ENCODE measurements at regions not wholly inside any gene's neighbourhood (a gene's known extent, or its start where the extent isn't known, plus 50 kb on each side); places are given as distances from the start of the nearest gene placed in this dataset.

DNA sequence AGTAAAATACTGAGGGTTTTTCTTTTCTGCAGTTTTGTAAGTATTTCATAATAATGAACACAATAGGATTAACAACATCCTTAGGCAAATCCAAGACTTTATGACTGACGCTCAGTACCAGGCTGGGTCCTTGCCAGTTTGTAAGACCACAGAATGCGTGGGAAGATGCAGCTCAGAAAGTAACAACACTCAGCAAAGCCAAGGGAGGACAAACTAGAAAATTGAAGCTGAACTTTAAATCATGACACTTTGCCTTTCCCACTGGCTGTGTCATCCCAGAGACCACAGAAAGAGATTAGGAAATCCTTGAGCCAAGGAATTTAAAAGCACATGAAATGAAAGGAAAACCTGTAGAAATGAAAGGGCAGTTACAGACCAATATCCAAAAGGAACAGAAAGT, 426.3 kb upstream of the CHRM3 start:
- DNase-seq = no peak

DNA sequence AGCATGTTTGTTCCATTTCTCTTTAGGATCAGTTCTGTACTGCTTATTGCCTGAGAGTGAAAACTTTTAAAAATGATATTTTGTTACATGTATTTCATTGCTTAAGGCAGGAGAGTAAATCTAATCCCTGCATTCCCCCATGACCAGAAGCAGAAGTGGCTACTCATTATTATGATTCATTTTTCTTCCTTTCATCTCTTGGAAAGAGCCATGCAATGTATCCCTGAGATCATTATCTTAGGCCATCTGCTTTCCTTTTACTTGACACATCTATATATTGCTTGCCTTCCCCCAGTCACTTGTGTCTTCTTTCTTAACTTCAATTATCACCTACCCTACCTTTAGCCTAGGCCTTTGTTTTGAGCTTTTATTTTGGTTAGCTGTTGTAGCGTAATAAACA, 430.4 kb upstream of the CHRM3 start:
- no peak for TF ChIP-seq EZH2 (IDR thresholded peaks at IDR 0.05; ENCODE audit: low read depth)
- TF ChIP-seq, protein P1, sequence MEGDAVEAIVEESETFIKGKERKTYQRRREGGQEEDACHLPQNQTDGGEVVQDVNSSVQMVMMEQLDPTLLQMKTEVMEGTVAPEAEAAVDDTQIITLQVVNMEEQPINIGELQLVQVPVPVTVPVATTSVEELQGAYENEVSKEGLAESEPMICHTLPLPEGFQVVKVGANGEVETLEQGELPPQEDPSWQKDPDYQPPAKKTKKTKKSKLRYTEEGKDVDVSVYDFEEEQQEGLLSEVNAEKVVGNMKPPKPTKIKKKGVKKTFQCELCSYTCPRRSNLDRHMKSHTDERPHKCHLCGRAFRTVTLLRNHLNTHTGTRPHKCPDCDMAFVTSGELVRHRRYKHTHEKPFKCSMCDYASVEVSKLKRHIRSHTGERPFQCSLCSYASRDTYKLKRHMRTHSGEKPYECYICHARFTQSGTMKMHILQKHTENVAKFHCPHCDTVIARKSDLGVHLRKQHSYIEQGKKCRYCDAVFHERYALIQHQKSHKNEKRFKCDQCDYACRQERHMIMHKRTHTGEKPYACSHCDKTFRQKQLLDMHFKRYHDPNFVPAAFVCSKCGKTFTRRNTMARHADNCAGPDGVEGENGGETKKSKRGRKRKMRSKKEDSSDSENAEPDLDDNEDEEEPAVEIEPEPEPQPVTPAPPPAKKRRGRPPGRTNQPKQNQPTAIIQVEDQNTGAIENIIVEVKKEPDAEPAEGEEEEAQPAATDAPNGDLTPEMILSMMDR (conservative IDR thresholded peaks at IDR 0.05) = no peak
- no peak overlapping the region for H3K4me3 ChIP-seq
- no peaks in the 10 kb centered on the region for H3K9me3 ChIP-seq (ENCODE audit: insufficient read depth, low read depth)
- POLR2A ChIA-PET (ENCODE audit: unreplicated experiment) = no interaction called here
- no peaks in the 10 kb centered on the region for H3K36me3 ChIP-seq (ENCODE audit: low read depth)
- no peaks in the 10 kb centered on the region for H4K20me1 ChIP-seq (ENCODE audit: insufficient read depth)
- H3K27me3 ChIP-seq (ENCODE audit: insufficient read depth, low read depth) = no peaks in the 10 kb centered on the region
- no peak overlapping the region for H2AFZ ChIP-seq
- CTCF ChIA-PET = no interaction called here
- DNase-seq = no peak
- intact Hi-C loops (cut with micrococcal nuclease; ENCODE audit: unreplicated experiment) = no loop called here
- H3K4me2 ChIP-seq = no peak overlapping the region
- no TSS peak for BruUV-seq (replicated peaks)
- H3F3A ChIP-seq (ENCODE audit: insufficient read depth, low read depth) = no peaks in the 10 kb centered on the region
- no peaks in the 10 kb centered on the region for H3K9me2 ChIP-seq (ENCODE audit: insufficient read depth)
- H3K4me1 ChIP-seq (replicated peaks; ENCODE audit: insufficient read depth) = no peaks in the 10 kb centered on the region
- H3K79me2 ChIP-seq (ENCODE audit: low read depth) = no peaks in the 10 kb centered on the region
- H3K27ac ChIP-seq = no peak overlapping the region

More for the DNA sequence above, 426.3 kb upstream of the CHRM3 start:
- Histone ChIP-seq H3K27me3 (ENCODE audit: insufficient read depth, low read depth) (no peaks in the 10 kb centered on the region), H4K20me1 (ENCODE audit: insufficient read depth) (no peaks in the 10 kb centered on the region), H3K4me3 (no peak overlapping the region), H3K9me2 (ENCODE audit: insufficient read depth) (no peaks in the 10 kb centered on the region), H3K4me1 (replicated peaks; ENCODE audit: insufficient read depth) (no peaks in the 10 kb centered on the region), H3K4me2 (no peak overlapping the region), H3K79me2 (ENCODE audit: low read depth) (no peaks in the 10 kb centered on the region), H3F3A (ENCODE audit: insufficient read depth, low read depth) (no peaks in the 10 kb centered on the region), H2AFZ (no peak overlapping the region), H3K36me3 (ENCODE audit: low read depth) (no peaks in the 10 kb centered on the region), H3K9me3 (ENCODE audit: insufficient read depth, low read depth) (no peaks in the 10 kb centered on the region), H3K27ac (no peak overlapping the region)
- ChIA-PET POLR2A (ENCODE audit: unreplicated experiment) (no interaction called here), CTCF (no interaction called here)
- BruUV-seq (replicated peaks) = no TSS peak
- TF ChIP-seq, protein P1 (conservative IDR thresholded peaks at IDR 0.05) = no peak
- TF ChIP-seq EZH2 (IDR thresholded peaks at IDR 0.05; ENCODE audit: low read depth) = no peak
- intact Hi-C loops (cut with micrococcal nuclease; ENCODE audit: unreplicated experiment) = no loop called here

DNA sequence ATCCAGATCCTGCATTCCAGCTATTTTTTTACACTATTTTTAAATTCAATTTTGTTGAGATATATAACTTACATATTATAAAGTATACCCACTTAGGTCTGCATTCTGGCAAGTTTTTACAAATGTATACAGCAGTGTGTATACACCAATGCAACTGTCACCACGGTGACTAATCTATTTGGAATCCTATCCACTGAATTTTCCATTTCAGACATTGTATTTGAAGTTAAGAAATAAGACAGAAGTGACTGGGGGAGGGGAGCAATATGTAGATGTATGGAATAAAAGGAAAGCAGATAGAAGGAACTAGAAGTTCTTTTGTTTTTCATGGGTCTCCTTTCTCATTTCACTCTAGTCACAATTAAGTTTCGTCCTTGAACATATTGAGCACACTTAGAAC, 431.5 kb upstream of the CHRM3 start:
- Histone ChIP-seq H2AFZ (no peak overlapping the region), H3F3A (ENCODE audit: insufficient read depth, low read depth) (no peaks in the 10 kb centered on the region), H3K9me3 (ENCODE audit: insufficient read depth, low read depth) (no peaks in the 10 kb centered on the region), H3K4me1 (replicated peaks; ENCODE audit: insufficient read depth) (no peaks in the 10 kb centered on the region), H3K4me2 (no peak overlapping the region), H3K27me3 (ENCODE audit: insufficient read depth, low read depth) (no peaks in the 10 kb centered on the region), H3K79me2 (ENCODE audit: low read depth) (no peaks in the 10 kb centered on the region), H3K27ac (no peak overlapping the region), H4K20me1 (ENCODE audit: insufficient read depth) (no peaks in the 10 kb centered on the region), H3K9me2 (ENCODE audit: insufficient read depth) (no peaks in the 10 kb centered on the region), H3K36me3 (ENCODE audit: low read depth) (no peaks in the 10 kb centered on the region), H3K4me3 (no peak overlapping the region)
- ChIA-PET CTCF (no interaction called here), POLR2A (ENCODE audit: unreplicated experiment) (no interaction called here)
- TF ChIP-seq EZH2 (IDR thresholded peaks at IDR 0.05; ENCODE audit: low read depth) = no peak
- TF ChIP-seq, protein P1 (conservative IDR thresholded peaks at IDR 0.05) = no peak
- intact Hi-C loops (cut with micrococcal nuclease; ENCODE audit: unreplicated experiment) = no loop called here
- DNase-seq = no peak
- no TSS peak for BruUV-seq (replicated peaks)
